ENCODE measurements at regions not wholly inside any gene's neighbourhood (a gene's known extent, or its start where the extent isn't known, plus 50 kb on each side); places are given as distances from the start of the nearest gene placed in this dataset.
"Not testable (repeated sequence)": the region's sequence is repeated elsewhere in the genome, so short reads cannot be mapped to it uniquely, and the experiment has no call there.

DNA sequence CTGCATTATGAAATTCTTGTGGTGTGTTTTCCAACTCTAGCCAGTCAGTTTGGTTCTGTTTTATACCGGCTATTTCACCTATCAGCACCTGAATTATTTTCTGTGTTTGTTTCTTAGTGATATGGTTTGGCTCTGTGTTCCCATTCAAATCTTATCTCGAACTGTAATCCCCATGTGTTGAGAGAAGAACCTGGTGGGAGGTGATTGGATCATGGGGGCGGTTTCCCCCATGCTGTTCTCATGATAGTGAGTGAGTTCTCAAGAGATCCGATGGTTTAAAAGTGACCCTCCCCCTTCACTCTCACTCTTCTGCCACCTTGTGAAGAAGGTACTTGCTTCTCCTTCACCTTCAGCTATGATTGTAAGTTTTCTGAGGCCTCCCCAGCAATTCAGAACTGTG lies 1006.2 kb upstream of the FOXG1 start:
- TF ChIP-seq, protein P1, sequence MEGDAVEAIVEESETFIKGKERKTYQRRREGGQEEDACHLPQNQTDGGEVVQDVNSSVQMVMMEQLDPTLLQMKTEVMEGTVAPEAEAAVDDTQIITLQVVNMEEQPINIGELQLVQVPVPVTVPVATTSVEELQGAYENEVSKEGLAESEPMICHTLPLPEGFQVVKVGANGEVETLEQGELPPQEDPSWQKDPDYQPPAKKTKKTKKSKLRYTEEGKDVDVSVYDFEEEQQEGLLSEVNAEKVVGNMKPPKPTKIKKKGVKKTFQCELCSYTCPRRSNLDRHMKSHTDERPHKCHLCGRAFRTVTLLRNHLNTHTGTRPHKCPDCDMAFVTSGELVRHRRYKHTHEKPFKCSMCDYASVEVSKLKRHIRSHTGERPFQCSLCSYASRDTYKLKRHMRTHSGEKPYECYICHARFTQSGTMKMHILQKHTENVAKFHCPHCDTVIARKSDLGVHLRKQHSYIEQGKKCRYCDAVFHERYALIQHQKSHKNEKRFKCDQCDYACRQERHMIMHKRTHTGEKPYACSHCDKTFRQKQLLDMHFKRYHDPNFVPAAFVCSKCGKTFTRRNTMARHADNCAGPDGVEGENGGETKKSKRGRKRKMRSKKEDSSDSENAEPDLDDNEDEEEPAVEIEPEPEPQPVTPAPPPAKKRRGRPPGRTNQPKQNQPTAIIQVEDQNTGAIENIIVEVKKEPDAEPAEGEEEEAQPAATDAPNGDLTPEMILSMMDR (optimal IDR thresholded peaks at IDR 0.05 in 1 of 3, IDR thresholded peaks at IDR 0.05 in 1 of 3, conservative IDR thresholded peaks at IDR 0.05 in 1 of 3; ENCODE audit: extremely low read depth in 1 of 3, insufficient read depth in 2 of 3, low read length in 3 of 3) = not testable (repeated sequence)
- not testable (repeated sequence) for TF ChIP-seq EZH2 (IDR thresholded peaks at IDR 0.05; ENCODE audit: low read length)

All from keratinocyte (primary cell).